ENCODE measurements at regions not wholly inside any gene's neighbourhood (a gene's known extent, or its start where the extent isn't known, plus 50 kb on each side); places are given as distances from the start of the nearest gene placed in this dataset.

DNA sequence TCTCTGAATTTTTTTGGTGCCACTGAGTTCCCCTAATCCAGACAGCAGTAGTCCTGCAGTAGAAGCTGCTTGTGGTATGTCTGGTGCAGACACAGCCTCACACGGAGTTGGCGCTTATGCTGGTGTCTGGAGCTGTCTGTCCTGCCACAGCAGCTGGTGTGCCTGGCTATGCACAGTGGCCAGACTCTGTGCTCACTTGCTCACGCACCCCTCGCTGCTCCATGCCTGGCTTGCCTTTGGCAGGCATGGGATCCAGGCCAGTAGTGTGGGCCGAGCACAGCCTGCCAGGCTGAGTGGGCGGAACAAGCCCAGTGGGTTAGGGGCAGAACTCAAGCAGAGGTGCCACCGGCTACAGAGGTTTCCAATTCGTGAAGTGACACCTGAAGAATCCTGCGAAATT, 845.9 kb upstream of the PCDH9 start:
- no peak for DNase-seq

DNA sequence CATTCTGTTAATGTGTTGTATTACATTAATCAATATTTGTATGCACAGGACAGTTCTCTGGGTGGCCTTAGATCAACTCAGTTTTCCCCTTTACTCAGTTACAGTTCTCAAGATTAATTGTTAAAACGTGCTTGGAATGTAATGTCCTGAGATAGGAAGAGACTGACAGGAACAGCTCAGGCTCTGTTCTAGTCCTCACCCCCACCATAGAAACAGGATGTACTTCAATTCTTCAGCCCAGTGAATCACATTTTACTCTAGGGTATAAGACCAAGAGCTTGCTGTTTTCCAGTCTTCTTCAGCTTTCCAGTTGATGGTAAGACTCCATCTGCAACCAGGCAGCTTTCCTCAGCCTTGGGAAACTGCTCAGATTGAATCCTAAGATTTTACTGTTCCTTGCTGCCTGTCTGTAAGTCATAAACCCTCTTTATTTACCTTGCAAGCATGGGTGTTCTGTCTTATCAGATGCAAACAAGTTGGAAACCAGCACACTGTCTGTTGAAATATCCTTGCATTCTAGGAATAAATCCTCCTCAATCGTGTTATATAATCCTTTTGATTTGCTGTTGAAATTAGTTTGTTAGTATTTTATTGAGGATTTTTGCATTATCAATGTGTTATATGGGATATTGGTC, 836.9 kb upstream of the PCDH9 start:
- DNase-seq = no peak

- DNase-seq = no peak
Observed at GRCh38 chr13:68064001-68064770, 834.0 kb upstream of the PCDH9 start.

DNA sequence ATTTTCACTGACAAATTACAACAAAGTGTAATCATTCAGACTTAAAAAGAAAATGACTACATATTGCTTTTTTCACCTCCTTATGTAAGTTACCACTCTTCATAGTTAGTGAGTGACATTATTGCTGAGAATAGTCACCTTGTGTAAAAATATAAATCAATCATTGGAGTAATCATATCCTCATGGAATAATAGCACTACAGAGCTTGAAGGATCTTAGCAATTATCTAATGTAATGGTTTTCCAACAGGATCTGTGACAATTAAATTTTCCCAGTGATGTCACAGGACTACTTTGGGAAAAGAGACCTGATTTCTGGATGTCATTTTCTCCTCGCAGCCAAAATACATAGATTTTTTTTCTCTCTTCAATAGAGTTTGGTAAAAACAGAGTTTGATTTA, 833.0 kb upstream of the PCDH9 start:
- DNase-seq = no peak

GRCh38 chr13:68057836-68058235, 827.7 kb upstream of the PCDH9 start:
- no peak for DNase-seq

DNA sequence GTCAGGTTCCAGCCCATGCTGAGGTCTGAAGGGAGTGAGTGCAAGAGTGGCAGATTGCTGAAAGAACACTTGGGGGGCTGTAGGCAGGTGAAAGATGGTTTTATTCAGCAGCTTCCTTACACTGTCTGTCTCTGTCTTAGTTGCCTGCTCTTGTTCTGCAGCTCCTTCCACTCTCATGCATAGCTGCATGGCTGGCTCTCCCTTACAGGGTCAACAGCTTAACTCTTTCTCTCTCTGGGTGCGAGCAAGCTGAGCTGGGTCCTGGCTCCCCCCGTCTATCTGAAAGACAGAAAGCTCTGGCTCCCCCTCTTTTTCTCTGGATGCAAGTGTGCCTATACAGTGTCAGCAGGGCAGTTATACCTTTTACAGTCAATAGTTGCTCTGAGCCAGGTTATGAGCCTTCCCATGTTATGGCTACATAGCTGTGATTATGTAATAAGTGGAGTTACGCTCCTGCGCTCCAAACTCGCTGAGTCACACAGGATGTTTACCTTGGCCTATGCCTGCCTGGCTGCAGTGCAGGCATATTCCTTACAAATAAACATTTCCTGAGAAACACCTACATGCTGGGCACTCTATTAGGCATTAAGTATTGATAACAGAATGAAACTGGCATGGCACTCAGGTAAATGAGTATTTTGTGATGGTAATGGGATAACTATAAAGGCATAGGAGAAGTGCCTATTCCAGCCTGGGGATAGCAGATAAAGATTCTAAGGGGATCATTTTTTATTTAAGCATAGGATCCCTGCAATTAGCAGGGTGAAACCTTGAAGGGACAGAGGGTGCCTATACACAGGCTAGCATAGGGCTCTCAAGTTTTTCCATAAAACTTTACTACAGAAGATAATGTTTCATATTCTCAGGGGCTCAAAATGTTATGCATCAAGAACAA, 826.9 kb upstream of the PCDH9 start:
- DNase-seq = no peak

GRCh38 chr13:68051910-68052309, 821.8 kb upstream of the PCDH9 start:
- DNase-seq = no peak

DNA sequence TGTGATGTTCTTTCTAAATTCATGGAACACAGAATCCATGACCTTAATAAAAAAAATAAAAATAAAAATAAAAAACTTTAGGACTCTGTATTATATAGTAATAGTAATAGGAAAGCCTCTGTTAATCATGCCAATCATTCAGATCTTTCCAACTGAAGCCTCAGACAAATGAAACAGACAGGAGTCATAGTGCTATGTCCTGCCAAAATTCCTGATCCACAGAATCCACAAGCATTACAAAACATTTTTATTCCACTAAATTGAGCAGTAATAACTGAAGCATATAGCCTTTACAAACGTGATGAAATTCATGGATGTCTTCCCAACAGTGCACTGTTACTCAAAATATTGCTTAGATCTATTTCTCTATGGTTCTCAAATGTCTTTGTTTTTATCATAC, 820.6 kb upstream of the PCDH9 start:
- no peak for DNase-seq

DNA sequence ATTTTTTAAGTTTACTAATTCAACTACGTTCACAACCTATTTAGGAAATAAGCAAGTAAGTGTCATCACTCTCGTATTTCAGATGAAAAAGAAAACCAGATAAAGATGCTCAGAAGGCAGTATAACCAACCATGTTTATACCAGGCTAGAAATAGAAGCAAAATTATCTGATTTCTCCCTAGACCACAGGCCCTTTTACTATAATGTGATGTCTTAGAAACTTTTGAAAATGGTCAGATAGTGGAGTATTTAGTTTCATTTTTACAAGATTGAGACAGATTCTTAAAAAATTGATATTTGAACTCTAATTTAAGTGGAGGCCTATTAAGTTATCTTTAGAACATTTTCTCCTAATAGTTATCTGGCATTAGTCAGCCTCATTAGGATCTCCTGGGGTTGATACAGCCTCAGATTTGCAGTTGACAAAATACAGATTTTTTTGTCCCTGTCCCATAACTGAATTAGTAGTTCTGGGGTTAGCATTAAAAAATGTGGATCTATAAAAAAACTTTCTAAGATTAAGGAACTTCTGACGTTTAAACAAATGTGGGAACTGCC, 818.7 kb upstream of the PCDH9 start:
- no peak for DNase-seq

GRCh38 chr13:68047889-68048288, 817.8 kb upstream of the PCDH9 start:
- no peak for DNase-seq

- DNase-seq = no peak
Observed at GRCh38 chr13:68046903-68047302, 816.8 kb upstream of the PCDH9 start.

DNA sequence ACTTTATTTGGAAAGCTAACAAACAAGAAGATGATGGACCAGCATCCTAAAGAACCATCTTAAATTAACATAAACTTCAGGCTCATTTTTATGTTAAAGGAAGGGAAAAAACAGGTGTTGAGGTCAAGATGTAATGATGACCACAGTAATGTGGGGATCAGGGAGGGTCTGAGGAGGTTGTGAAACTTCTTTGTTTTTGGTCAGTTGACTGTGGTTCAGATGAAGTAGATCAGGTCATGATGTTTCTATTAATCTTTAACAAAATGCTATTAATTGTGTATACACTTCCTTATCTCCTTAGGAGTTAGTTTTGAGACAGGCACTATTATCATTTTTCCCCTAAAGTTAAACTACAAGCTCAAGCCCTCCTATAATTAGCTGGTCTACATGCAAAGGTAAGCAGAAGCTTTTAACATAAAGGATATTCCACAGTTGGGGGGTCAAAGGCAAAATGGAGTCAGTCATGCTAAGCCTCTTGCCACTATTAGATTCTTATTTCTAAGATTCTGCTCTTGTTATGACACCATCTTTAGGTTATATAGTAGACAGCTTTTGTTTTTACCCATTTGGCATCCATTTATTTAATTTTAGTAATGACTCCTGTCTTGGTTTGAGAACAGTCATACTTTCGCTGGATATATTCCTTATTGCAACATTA, 800.1 kb upstream of the PCDH9 start:
- no peak for DNase-seq

DNA sequence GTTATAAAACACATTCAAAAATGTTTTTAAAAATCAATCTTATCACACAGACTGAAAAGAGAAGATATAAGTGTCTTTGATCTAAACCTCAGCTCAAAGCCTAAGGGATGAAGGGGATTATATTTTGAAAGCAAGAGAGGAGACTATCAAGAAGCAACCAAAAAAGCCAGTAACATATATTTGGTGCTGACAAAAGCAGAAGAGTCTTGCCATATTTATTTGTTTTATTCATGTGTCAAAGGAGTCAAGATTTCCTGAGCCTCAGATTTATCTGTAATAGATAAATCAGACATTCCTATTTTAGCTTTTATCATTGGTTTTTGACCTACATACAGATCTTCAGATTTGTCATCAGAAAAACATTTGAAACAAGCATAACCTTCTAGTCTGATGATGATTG, 798.6 kb upstream of the PCDH9 start:
- no peak for DNase-seq

DNA sequence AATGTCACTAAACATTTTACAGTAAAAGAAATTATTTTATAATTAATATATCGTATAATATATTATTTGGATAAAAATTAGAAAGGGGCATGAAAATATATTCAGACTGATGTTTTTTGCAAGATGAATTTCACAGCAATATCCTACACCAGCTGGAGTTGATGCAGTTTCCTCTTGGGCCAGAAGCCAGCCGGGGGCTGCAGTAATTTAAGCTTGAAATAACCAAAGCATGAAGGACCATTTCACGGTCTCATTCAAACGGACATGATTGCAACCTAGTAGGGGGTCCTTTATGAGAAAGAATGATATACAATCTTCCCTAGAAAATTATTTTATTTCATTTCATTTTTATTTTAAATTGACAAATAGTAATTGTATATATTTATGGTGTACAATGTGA, 797.2 kb upstream of the PCDH9 start:
- DNase-seq = no peak

DNA sequence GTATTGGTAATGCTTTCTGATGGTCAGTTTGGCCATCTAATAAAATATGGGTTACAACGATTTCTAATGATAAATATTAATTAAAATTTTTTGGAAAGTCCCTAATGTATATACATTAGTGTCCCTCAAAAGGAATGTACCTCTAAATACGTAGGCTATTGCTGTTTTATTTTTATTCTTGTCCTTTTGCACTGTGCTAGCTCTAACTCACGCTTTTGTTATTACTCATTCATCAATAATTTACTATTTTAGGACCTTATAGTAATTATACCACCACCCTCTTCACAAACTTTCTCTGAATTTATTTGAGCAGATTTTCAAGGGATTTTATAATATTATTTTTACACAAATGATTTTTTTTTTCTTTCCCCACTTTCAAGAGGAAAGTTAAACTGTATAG, 795.9 kb upstream of the PCDH9 start:
- no peak for DNase-seq

DNA sequence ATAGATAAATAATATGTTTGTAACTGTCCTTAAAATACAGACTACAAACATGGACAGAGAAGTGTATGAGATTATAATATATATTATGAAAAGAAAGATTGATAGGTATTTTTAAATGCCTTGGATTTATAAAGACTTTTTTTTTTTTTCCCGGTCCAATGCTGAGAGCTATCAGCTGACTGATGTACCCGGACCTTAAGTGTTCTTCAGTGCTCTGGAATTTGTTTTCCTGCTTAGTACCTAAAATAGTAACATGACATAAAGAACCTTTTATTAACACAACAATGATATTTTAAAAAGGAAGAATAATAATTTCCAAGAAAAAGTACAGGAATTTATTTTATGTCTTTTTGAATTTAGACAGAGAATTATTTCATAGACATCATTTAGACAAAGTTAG, 795.5 kb upstream of the PCDH9 start:
- DNase-seq = no peak

DNA sequence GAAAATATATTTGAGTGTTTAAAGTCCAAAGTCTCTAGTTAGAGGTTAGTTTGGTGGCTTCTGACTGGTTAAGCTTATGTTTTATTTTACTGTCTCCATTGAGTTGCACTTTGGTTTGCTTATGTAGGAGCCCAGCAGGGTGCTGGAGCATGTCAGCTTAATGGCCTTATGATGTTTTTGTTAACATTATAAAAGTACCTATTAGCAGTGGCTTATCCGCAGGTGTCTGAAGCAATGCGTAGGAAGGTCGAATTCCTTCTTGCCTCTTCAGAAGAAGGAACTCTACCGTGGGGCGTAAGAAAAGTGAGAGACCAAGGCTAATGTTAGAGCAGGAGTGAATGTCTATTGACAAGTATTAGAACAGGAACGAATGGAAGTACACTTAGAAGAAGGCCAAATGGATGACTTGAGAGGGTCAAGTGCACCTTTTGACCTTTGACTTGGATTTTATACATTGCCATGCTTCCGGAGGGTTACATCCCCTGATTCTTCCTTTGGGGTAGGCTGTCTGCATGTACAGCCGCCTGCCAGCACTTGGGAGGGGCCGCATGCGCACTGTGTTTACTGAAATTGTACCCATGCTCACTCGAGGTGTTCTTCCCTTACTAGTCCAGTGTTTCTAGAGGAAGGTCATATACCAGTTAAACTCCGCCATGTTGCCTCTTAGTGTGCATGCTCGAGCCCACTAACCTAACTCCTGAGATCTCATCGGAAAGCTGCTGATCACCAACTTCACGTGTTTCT, 793.9 kb upstream of the PCDH9 start:
- DNase-seq = no peak

DNA sequence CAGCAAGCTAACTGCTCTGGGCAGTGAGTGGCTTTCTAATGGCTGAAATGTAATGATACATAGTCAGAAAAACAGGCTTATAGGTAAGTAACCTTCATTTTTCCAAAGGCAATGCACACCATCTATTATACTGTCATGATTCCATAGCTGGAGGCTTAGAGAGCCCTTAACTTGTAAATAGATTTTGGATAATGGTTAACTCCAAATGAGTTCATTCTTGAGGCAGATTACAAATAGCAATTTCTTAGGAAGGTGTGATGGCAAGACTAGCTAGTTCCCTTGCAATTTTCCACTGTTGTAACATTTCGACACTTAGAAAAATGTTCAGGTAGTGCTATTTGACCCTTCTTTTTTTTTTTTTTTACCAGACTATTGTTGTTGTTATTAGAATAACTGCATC, 789.8 kb upstream of the PCDH9 start:
- DNase-seq = no peak

- no peak for DNase-seq
Observed at GRCh38 chr13:68009546-68009945, 779.4 kb upstream of the PCDH9 start.

DNA sequence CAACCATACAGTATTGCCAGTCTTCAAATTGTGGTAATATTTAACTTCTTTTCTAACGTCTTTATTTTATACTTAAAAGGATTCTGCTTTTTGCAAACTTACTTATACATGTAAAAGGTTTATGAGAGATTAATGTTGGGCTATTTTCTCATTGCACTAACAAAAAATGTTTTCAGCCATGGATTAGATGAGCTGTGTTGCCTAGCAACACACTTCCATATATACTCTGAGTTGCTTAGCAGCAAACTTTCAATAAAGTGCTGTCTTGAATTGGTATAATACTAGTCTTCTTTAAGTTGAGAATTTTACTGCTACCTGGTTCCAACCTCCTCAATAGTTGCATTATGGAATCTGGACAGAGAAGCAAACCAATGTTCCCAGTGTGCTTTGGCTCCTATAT, 777.4 kb upstream of the PCDH9 start:
- no peak for DNase-seq

GRCh38 chr13:67996101-67996500, 766.0 kb upstream of the PCDH9 start:
- DNase-seq = no peak

DNA sequence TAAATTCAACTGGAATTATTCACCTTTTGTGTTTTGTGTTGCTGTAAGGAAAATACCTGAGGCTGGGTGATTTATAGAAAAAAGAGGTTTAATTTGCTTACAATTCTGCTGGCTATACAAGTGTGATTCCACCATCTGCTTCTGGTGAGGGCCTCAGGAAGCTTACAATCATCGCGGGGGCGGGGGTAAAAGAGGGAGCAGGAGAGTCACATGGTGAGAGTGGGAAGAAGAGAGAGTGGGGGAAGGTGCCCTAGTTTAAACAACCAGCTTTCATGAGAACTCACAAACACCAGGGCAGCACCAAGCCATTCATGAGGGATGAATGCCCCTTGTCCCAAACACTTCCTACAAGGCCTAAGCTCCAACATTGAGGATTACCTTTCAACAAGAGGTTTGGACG, 760.7 kb upstream of the PCDH9 start:
- no peak for DNase-seq

All from NCI-H1105 (cell line).